GM20000 (cell line): ENCODE measurements at regions not wholly inside any gene's neighbourhood (a gene's known extent, or its start where the extent isn't known, plus 50 kb on each side); places are given as distances from the start of the nearest gene placed in this dataset.

Experiments
- DNase-seq: peaks from one replicate; pipeline ENCODE4 v3.0.0; 2012; ENCODE audit warnings: low spot score
- TF ChIP-seq, protein P1 (sequence below): IDR thresholded peaks from 2 replicates; pipeline ENCODE4 v1.5.1; 2012; ENCODE audit warnings: mild to moderate bottlenecking, control low read depth; ENCODE audit errors: extremely low read depth, missing control alignments

DNA sequence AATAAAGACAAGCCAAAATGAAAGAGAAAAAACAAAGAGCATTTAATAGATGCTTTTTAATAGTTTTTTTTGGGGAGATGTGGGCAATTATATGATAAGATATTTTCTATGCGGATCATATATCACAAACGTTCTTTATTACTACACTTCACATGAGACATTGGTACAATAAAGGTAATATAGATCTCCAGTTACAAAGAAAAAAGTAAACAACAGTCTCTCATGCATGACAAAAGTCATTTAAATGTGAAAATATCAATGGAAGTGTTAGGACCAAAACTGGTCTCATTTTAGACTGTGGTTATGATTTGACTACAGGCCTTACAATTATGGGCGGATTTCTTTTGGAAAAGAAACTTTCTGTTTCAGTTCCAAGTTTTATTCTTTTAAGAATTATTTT, 687.0 kb downstream of the ADGRL2 start:
- TF ChIP-seq, protein P1, sequence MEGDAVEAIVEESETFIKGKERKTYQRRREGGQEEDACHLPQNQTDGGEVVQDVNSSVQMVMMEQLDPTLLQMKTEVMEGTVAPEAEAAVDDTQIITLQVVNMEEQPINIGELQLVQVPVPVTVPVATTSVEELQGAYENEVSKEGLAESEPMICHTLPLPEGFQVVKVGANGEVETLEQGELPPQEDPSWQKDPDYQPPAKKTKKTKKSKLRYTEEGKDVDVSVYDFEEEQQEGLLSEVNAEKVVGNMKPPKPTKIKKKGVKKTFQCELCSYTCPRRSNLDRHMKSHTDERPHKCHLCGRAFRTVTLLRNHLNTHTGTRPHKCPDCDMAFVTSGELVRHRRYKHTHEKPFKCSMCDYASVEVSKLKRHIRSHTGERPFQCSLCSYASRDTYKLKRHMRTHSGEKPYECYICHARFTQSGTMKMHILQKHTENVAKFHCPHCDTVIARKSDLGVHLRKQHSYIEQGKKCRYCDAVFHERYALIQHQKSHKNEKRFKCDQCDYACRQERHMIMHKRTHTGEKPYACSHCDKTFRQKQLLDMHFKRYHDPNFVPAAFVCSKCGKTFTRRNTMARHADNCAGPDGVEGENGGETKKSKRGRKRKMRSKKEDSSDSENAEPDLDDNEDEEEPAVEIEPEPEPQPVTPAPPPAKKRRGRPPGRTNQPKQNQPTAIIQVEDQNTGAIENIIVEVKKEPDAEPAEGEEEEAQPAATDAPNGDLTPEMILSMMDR = no peak
- no peak for DNase-seq

DNA sequence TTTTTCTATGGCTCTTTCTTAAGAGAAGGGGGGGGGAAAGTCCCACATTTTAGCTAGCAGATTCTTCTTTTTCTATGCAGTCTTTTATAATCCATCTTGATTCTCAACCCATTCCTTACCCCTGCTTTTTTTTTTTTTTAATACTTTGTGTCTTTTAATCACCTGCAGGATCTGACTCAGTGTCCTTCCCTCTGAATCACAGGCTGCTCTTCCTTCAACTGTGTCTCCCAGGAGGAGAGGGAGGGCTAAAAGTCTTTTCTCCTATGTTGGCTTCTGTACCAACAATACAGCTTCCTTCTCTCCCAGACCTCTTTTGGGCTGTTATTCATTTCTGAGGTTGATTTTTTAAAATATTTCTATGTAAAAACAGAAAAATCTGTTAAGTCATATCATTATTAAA, 686.2 kb downstream of the ADGRL2 start:
- TF ChIP-seq, protein P1 = no peak
- no peak for DNase-seq

DNA sequence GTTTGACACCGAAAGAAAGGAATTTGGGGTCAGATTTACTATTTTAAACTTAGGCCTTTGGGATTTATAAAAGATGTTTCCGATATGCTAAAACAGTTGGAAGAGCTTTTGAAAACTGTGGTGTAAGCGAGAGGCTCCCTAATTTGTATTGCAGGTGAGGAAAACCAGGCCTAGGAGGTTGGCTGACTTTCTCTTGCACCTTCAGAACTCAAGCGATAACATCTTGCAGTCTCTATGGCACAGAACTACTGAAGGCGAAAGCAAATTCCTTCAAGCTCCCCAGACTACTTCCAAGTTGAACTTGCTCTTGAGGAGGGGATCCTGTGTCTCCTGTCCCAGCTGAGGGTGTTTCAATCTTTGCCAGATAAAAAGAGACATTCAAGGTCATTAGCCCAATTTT, 685.7 kb downstream of the ADGRL2 start:
- TF ChIP-seq, protein P1 = no peak
- DNase-seq = no peak

DNA sequence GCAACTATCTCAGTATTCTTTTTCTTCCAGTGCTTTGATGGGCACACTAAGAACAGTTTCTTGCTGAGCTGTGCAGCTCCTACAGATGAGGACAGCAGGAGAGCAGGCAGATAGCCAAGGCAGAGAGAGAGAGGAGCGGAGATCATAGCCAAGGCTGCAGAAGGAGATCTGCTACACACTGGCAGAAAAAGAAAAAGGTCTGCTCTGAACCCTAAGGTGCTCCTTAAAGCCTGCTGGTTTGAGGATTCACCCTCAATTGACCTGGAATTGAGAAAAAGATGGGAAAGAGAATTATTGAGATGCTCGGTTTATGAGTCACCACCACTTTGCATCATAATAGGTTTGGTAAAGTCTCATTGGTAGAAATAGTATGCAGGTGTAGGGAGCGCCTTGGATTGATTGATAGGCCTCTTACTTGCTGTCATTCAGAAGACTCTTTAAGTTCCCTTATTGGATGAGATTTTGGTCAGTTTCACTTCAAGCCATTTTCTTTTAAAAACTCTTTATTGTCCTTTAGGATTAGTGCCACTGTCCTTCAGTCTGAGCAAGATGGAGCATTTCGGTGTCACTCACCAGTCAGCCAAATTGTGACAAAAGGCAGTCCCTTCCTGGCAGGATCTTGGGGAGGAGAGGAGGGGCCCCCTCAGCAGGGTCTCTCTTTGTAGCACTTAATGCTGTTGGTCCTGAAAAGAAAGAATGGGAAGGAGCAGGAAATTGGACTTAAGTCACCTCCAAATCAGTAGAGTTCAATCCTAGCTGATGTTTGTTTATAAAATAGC, 685.0 kb downstream of the ADGRL2 start:
- no peak for DNase-seq
- TF ChIP-seq, protein P1 = no peak

DNA sequence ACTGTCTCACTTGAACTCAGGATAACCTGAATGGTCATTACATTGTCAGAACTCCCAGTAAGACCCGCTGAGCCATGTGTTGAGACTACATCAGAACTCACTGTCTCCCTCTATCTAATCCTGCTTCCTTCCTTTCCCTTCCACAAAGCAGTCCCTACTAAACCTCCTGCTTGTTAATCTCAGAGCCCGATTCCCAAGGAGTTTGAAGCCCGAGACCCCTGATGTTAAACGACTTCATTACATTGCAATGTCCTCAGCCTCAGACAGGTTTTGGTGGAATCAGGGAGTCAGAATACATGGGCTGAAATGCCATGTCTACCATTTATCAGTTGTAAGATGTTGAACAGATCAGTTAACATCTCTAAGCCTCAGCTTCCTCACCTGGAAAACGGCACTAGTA, 682.4 kb downstream of the ADGRL2 start:
- TF ChIP-seq, protein P1 = no peak
- no peak for DNase-seq

DNA sequence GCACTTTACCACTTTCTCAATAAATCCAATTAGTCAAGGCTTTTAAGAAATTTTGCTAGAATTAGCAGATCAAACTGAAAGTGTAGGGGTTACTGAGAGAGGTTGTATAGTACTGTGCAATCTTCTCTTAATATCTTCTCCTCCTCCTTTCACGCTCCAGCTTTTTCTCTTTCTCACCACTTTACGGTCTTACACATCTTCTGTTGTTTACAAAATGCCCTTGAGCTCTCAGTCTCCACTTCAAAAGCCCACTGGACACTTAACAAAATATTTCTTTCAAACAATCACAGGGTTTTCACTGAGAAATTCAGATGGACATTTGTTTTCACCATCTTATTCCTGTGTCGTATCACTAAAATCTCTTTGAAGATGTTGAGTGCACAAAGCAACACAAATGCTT, 678.2 kb downstream of the ADGRL2 start:
- DNase-seq = no peak
- TF ChIP-seq, protein P1 = no peak

DNA sequence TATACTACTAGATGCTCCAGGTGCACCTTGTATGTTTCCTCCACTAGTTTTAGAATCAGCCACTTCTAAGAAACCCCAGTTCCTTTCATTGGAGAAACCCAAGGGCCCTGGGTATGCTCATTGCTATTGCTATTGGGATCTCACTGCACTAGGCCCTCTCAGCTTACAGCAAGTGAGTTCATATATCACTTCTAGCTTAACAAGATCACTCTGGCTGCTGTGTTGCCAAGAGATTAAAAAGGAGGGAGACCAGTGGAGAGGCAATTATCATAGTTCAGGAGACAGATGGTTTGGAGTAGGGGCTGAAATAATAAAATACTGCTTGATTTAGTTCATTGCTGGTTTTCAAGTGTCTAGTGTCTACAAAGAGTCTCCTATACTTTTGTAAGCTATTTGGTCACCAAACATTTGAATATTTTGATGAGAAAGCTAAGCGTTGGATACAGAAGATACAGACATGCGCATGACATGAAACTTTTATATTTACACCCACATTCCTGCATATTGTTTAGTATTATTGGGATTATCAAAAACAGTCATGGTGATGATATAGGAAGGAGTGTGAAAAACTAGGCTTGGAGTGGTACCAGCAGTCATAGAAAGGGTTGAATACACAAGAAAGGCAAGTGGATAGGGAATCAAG, 671.9 kb downstream of the ADGRL2 start:
- no peak for DNase-seq
- TF ChIP-seq, protein P1 = no peak
